ENCODE measurements at regions not wholly inside any gene's neighbourhood (a gene's known extent, or its start where the extent isn't known, plus 50 kb on each side); places are given as distances from the start of the nearest gene placed in this dataset.

DNA sequence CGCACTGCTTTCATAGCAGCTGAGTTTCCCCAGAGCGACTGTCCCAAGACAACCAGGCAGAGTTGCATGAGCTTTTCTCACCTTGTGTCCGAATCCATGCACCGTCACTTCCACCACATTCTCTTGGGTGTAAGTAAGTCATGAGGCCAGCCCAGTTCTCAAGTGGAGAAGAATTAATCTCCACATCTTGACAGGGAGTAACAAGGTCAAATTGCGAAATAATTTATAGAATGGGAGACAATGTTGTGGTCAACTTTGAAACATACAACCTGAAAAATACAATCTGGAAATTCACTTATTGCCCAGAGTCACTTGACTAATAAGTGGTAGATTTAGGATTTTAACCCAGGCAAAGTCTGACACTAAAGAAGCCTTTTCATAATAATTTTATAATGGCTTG is 123.7 kb downstream of the UFM1 start:
- ChIA-PET CTCF (ENCODE audit: unreplicated experiment) (no interaction called here), POLR2A (no interaction called here)
- Histone ChIP-seq H3K4me1 (ENCODE audit: insufficient read depth, low read length, poor library complexity, severe bottlenecking) (no peaks in the 10 kb centered on the region), H3K27ac (ENCODE audit: low read depth, low read length, poor library complexity, severe bottlenecking) (no peak overlapping the region), H3K9me3 (ENCODE audit: low read length) (no peaks in the 10 kb centered on the region), H3K4me3 (ENCODE audit: low read depth, low read length, poor library complexity, severe bottlenecking) (no peak overlapping the region), H3K9me2 (ENCODE audit: insufficient read depth, low read length) (no peaks in the 10 kb centered on the region), H4K20me1 (ENCODE audit: insufficient read depth, low read length) (no peaks in the 10 kb centered on the region), H3K36me3 (ENCODE audit: insufficient read depth, low read length) (no peaks in the 10 kb centered on the region), H3K79me2 (ENCODE audit: insufficient read depth, low read depth, low read length) (no peaks in the 10 kb centered on the region), H3K4me2 (ENCODE audit: low read length) (no peak overlapping the region), H2AFZ (ENCODE audit: low read length) (no peak overlapping the region)
- DNase-seq (ENCODE audit: low spot score): no peak
- no TSS peak for BruUV-seq (replicated peaks)
- TF ChIP-seq EZH2phosphoT487 (IDR thresholded peaks at IDR 0.05; ENCODE audit: borderline replicate concordance, low read depth, low read length) (no peak), CTCF (conservative IDR thresholded peaks at IDR 0.05; ENCODE audit: low read length) (no peak)
- intact Hi-C loops (cut with micrococcal nuclease; ENCODE audit: unreplicated experiment): no loop called here

- no TSS peak for BruUV-seq (replicated peaks)
- DNase-seq (ENCODE audit: low spot score): no peak
- TF ChIP-seq CTCF (conservative IDR thresholded peaks at IDR 0.05; ENCODE audit: low read length): no peak
- no peak for TF ChIP-seq EZH2phosphoT487 (IDR thresholded peaks at IDR 0.05; ENCODE audit: borderline replicate concordance, low read depth, low read length)
- H4K20me1 ChIP-seq (ENCODE audit: insufficient read depth, low read length): no peaks in the 10 kb centered on the region
- POLR2A ChIA-PET: interaction anchor here (0.6 kb wide), 1 partner anchor 1562 kb away, joined by 3 read pairs; no protein-coding TSS in a partner anchor
- no peaks in the 10 kb centered on the region for H3K4me1 ChIP-seq (ENCODE audit: insufficient read depth, low read length, poor library complexity, severe bottlenecking)
- H3K36me3 ChIP-seq (ENCODE audit: insufficient read depth, low read length): no peaks in the 10 kb centered on the region
- no peak overlapping the region for H2AFZ ChIP-seq (ENCODE audit: low read length)
- H3K27ac ChIP-seq (ENCODE audit: low read depth, low read length, poor library complexity, severe bottlenecking): no peak overlapping the region
- no peak overlapping the region for H3K4me2 ChIP-seq (ENCODE audit: low read length)
- no peaks in the 10 kb centered on the region for H3K9me2 ChIP-seq (ENCODE audit: insufficient read depth, low read length)
- no peak overlapping the region for H3K4me3 ChIP-seq (ENCODE audit: low read depth, low read length, poor library complexity, severe bottlenecking)
- intact Hi-C loops (cut with micrococcal nuclease; ENCODE audit: unreplicated experiment): no loop called here
- H3K79me2 ChIP-seq (ENCODE audit: insufficient read depth, low read depth, low read length): no peaks in the 10 kb centered on the region
- H3K9me3 ChIP-seq (ENCODE audit: low read length): no peaks in the 10 kb centered on the region
- CTCF ChIA-PET (ENCODE audit: unreplicated experiment): no interaction called here
These were observed 128.0 kb downstream of the UFM1 start for GRCh38 chr13:38477676-38478075.

DNA sequence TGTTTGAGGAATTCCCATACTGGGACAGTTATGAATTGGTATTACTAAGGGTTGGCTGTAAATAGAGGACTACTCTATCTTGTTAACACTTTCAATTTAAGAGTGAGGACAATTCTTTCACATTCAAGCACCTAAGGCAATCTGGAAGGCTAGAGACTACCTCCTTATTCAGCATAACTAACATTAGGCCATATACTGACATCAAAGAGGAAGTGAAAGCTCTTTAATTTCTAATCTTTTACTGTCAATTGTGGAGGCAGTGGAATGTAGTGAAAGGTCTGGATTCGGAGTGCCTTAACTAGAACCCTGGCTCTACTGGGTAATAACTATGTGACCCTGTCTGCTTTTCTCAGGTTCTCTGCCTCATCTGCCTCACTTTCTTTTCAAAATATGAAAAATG is 134.0 kb downstream of the UFM1 start:
- POLR2A ChIA-PET: interaction anchor here (0.6 kb wide), 1 partner anchor 104 kb away, joined by 3 read pairs; no protein-coding TSS in a partner anchor

More for the DNA sequence above, 134.0 kb downstream of the UFM1 start:
- no peaks in the 10 kb centered on the region for H3K79me2 ChIP-seq (ENCODE audit: insufficient read depth, low read depth, low read length)
- H3K4me3 ChIP-seq (ENCODE audit: low read depth, low read length, poor library complexity, severe bottlenecking): no peak overlapping the region
- CTCF ChIA-PET (ENCODE audit: unreplicated experiment): no interaction called here
- H4K20me1 ChIP-seq (ENCODE audit: insufficient read depth, low read length): no peaks in the 10 kb centered on the region
- DNase-seq (ENCODE audit: low spot score): no peak
- no peaks in the 10 kb centered on the region for H3K36me3 ChIP-seq (ENCODE audit: insufficient read depth, low read length)
- H2AFZ ChIP-seq (ENCODE audit: low read length): no peak overlapping the region
- H3K9me2 ChIP-seq (ENCODE audit: insufficient read depth, low read length): no peaks in the 10 kb centered on the region
- no TSS peak for BruUV-seq (replicated peaks)
- H3K4me1 ChIP-seq (ENCODE audit: insufficient read depth, low read length, poor library complexity, severe bottlenecking): no peaks in the 10 kb centered on the region
- no peak overlapping the region for H3K27ac ChIP-seq (ENCODE audit: low read depth, low read length, poor library complexity, severe bottlenecking)
- no peak overlapping the region for H3K4me2 ChIP-seq (ENCODE audit: low read length)
- TF ChIP-seq CTCF (conservative IDR thresholded peaks at IDR 0.05; ENCODE audit: low read length) (no peak), EZH2phosphoT487 (IDR thresholded peaks at IDR 0.05; ENCODE audit: borderline replicate concordance, low read depth, low read length) (no peak)
- no peaks in the 10 kb centered on the region for H3K9me3 ChIP-seq (ENCODE audit: low read length)
- intact Hi-C loops (cut with micrococcal nuclease; ENCODE audit: unreplicated experiment): no loop called here

Data from OCI-LY7 (cell line).